Loucy (cell line): ENCODE measurements at regions not wholly inside any gene's neighbourhood (a gene's known extent, or its start where the extent isn't known, plus 50 kb on each side); places are given as distances from the start of the nearest gene placed in this dataset.

Source experiments
- H2AFZ ChIP-seq: fragments of 200-600 bp; sonication (generic); 2 replicates; pipeline ENCODE4 v1.6.0; 2016; ENCODE audit warnings: antibody characterized with exemption, mild to moderate bottlenecking, low read length, moderate library complexity
- H3F3A ChIP-seq: fragments of 200-600 bp; 2 replicates; pipeline ENCODE4 v1.6.0; 2016; ENCODE audit warnings: antibody characterized with exemption, low read depth, mild to moderate bottlenecking
- H3K27me3 ChIP-seq: fragments of 200-600 bp; sonication (generic); 2 replicates; pipeline ENCODE4 v1.6.1; 2014; ENCODE audit warnings: low read length, mild to moderate bottlenecking; ENCODE audit not compliant: insufficient read depth, poor library complexity, severe bottlenecking
- H3K36me3 ChIP-seq: fragments of 200-600 bp; sonication (generic); 2 replicates; pipeline ENCODE4 v1.6.1; 2016; ENCODE audit warnings: low read length; ENCODE audit not compliant: insufficient read depth
- H3K4me1 ChIP-seq: fragments of 200-600 bp; sonication (generic); 2 replicates; pipeline ENCODE4 v1.5.1; 2014; ENCODE audit warnings: low read length, mild to moderate bottlenecking; ENCODE audit not compliant: insufficient read depth, poor library complexity, severe bottlenecking
- H3K4me2 ChIP-seq: fragments of 200-600 bp; sonication (generic); 2 replicates; pipeline ENCODE4 v1.6.0; 2014; ENCODE audit warnings: antibody characterized with exemption, low read length, low read depth, mild to moderate bottlenecking; ENCODE audit not compliant: poor library complexity, severe bottlenecking
- H3K4me3 ChIP-seq: fragments of 200-600 bp; sonication (generic); 2 replicates; pipeline ENCODE4 v1.5.1; 2014; ENCODE audit warnings: low read length, mild to moderate bottlenecking, mixed read lengths; ENCODE audit not compliant: poor library complexity, severe bottlenecking
- H3K79me2 ChIP-seq: fragments of 200-600 bp; sonication (generic); 2 replicates; pipeline ENCODE4 v1.6.1; 2014; ENCODE audit warnings: low read length; ENCODE audit not compliant: insufficient read depth
- H3K9ac ChIP-seq: fragments of 200-600 bp; sonication (generic); 2 replicates; pipeline ENCODE4 v1.6.0; 2014; ENCODE audit warnings: mild to moderate bottlenecking, low read depth, low read length, moderate library complexity; ENCODE audit not compliant: poor library complexity, severe bottlenecking
- H3K9me2 ChIP-seq: fragments of 200-600 bp; sonication (generic); replicated peaks from 2 replicates; pipeline ENCODE4 v1.6.1; 2016; ENCODE audit warnings: low read depth, low read length, mixed read lengths
- H3K9me3 ChIP-seq: fragments of 200-600 bp; sonication (generic); 2 replicates; pipeline ENCODE4 v1.6.1; 2014; ENCODE audit warnings: mild to moderate bottlenecking, antibody characterized with exemption, low read length, low read depth; ENCODE audit not compliant: insufficient read depth
- H4K20me1 ChIP-seq: fragments of 200-600 bp; sonication (generic); 2 replicates; pipeline ENCODE4 v1.6.0; 2014; ENCODE audit warnings: antibody characterized with exemption, low read length, mild to moderate bottlenecking; ENCODE audit not compliant: insufficient read depth, poor library complexity, severe bottlenecking
- EZH2phosphoT487 ChIP-seq: fragments of 200-600 bp; IDR thresholded peaks from 2 replicates; pipeline ENCODE4 v1.6.1; 2018; ENCODE audit warnings: antibody characterized with exemption, mild to moderate bottlenecking, moderate library complexity, borderline replicate concordance
- TF ChIP-seq, protein P1 (sequence below): fragments of 200-600 bp; sonication (generic); conservative IDR thresholded peaks from 2 replicates; pipeline ENCODE4 v1.5.1; 2014; ENCODE audit warnings: mild to moderate bottlenecking, antibody characterized with exemption, low read length

DNA sequence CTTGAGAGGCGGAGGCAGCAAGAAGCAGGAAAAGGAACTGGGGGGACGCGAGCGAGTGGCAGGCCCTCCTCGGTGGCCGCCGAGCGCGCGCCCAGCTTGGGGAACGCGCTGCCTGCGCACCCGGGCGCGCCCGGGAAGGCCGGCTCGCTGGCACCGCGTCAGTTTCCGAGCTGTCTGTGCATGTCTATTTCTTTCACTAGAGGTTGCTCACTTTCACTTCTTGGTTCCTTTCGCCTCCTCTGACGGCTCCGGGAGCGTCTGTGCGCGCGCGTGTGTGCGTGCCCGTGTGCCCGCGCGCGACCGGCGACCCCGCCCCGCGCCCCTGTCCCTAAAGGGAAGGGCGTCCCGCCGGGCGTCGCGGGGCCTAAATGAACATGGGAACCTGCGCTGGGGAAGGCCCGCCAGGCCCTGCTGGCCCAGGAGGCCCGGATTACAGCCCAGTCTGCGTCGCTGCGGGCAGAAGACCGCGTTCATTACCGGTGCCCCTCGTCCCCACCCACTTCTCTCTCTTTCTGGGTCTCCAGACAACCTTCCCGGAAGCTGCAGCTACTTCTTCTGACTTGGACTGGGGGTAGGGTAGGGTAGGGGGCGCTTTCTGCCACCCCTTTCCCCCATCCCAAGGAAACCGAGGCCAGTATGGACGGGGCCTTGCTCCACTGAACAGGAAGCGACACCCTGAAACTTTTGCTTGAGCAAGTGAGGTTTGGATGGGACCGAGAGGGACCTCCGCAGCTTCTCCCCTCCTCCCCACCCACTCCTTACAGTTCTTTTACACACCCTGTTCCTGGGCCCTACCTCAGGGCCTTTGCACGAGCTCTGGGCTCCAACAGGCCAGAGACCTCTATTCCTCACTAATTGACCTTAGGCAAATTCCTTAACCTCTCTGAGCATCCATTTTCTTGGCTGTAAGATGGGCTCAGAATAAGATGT lies 205.8 kb upstream of the IER5L start:
- Histone ChIP-seq H3K4me3 (peak overlapping the region; percentile 70), H3F3A (no peaks in the 10 kb centered on the region), H3K4me1 (no peaks in the 10 kb centered on the region), H4K20me1 (no peaks in the 10 kb centered on the region), H3K4me2 (peak overlapping the region; percentile 67), H3K27me3 (no peaks in the 10 kb centered on the region), H3K9me3 (no peaks in the 10 kb centered on the region), H3K9ac (peak overlapping the region; percentile 69), H3K9me2 (no peaks in the 10 kb centered on the region), H3K36me3 (no peaks in the 10 kb centered on the region), H3K79me2 (no peaks in the 10 kb centered on the region), H2AFZ (peak overlapping the region; percentile 90)
- TF ChIP-seq, protein P1, sequence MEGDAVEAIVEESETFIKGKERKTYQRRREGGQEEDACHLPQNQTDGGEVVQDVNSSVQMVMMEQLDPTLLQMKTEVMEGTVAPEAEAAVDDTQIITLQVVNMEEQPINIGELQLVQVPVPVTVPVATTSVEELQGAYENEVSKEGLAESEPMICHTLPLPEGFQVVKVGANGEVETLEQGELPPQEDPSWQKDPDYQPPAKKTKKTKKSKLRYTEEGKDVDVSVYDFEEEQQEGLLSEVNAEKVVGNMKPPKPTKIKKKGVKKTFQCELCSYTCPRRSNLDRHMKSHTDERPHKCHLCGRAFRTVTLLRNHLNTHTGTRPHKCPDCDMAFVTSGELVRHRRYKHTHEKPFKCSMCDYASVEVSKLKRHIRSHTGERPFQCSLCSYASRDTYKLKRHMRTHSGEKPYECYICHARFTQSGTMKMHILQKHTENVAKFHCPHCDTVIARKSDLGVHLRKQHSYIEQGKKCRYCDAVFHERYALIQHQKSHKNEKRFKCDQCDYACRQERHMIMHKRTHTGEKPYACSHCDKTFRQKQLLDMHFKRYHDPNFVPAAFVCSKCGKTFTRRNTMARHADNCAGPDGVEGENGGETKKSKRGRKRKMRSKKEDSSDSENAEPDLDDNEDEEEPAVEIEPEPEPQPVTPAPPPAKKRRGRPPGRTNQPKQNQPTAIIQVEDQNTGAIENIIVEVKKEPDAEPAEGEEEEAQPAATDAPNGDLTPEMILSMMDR, result no peak
- TF ChIP-seq EZH2phosphoT487, result no peak

DNA sequence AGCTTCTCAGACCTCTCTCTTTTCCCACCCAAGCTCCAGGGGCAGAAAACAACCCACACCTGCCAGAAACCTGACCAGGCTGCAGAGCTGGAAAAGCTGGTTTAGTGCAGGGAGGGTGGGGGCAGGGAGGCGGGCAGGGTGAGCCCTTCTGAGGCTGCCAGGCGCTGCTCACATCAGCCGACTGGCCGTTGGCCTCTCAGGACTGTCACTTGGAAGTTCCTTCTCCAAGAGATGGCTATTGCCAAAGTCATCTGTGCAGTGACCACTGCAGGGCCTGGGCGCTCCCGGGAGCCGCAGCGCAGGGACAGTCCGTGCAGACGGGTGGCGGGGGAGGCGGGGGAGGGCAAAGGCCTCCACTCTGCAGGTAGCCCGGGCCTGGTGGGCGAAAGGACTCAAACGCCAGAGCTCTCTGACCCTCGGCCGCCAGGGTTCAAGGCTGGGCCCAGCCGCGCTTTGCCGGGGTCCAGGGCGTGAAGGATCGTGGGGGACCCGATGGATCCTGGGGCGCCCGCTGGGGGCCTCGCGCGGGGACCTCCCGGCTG lies 205.0 kb upstream of the IER5L start:
- TF ChIP-seq, protein P1, result no peak
- TF ChIP-seq EZH2phosphoT487, result no peak
- Histone ChIP-seq H3K9me2 (no peaks in the 10 kb centered on the region), H3K36me3 (no peaks in the 10 kb centered on the region), H3K4me2 (peak overlapping the region; percentile 67), H3F3A (no peaks in the 10 kb centered on the region), H3K79me2 (no peaks in the 10 kb centered on the region), H2AFZ (peak overlapping the region; percentile 90), H3K9me3 (no peaks in the 10 kb centered on the region), H3K4me3 (peak overlapping the region; percentile 70), H3K9ac (peak overlapping the region; percentile 69), H3K4me1 (no peaks in the 10 kb centered on the region), H4K20me1 (no peaks in the 10 kb centered on the region), H3K27me3 (no peaks in the 10 kb centered on the region)

DNA sequence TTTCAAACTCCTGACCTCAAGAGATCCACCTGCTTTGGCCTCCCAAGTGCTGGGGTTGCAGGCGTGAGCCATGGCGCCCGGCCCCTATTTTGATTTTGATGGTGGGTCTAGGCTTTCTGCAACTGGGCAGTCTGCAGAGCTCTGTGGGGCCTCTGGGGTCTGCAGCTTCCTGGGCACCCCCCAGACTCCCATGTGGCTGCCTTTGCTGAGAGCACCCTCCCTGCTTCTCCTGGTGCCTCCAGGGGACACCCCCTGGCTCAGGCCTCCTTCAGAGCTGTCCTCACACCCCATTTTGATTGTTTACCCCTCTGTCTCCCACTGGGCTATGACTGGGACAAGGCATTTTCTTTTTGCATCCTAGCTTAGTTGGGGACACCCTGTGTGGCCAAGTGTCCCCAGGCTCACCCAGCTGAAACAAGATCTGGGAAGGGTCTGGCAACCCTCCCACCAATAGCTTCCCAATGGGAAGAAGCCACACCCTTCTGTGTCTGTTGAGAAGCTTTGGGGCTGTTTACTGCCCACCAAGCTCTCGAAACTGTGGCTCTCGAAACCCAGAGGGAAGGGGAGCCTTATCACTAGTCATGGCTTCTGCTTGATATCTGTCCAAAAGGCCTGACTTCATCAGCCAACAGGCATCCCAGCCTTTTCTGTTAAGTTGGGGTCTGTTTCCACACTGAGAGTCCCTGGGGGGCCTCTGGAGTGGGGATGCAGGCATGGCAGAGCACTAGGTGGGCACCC lies 204.4 kb upstream of the IER5L start:
- Histone ChIP-seq H3K9me3 (no peaks in the 10 kb centered on the region), H3K4me1 (no peaks in the 10 kb centered on the region), H3F3A (no peaks in the 10 kb centered on the region), H3K9me2 (no peaks in the 10 kb centered on the region), H2AFZ (no peak overlapping the region), H3K4me2 (peak overlapping the region; percentile 67), H3K36me3 (no peaks in the 10 kb centered on the region), H3K27me3 (no peaks in the 10 kb centered on the region), H4K20me1 (no peaks in the 10 kb centered on the region), H3K79me2 (no peaks in the 10 kb centered on the region), H3K4me3 (peak overlapping the region; percentile 70), H3K9ac (peak overlapping the region; percentile 69)
- TF ChIP-seq, protein P1, result no peak
- no peak for TF ChIP-seq EZH2phosphoT487
